Midbrain (tissue), 1 donor: ENCODE measurements at regions not wholly inside any gene's neighbourhood (a gene's known extent, or its start where the extent isn't known, plus 50 kb on each side); places are given as distances from the start of the nearest gene placed in this dataset.

Experiments used
- DNase-seq: peaks from one replicate; lab custom pipeline; 2025; lab: John Stamatoyannopoulos, UW

DNA sequence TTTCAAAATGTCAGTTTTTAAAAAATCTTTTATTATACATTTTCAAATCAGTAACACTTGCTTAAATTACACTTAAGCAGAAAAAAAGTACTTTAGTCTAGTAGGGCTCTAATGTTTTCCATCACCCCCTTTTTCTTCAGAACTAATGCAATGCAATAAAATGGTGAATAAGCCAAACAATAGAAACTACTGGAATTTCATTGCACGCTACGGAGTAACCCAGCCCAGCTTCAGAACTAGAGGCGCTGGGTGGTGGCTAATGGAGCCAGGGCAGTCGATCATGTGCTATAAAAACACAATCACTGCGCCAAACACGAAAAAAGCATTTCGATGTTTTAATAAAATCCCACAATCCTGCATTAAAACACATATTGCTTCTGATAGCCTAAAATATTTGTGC, 59.9 kb upstream of the ODAD2 start:
- no peak for DNase-seq

DNA sequence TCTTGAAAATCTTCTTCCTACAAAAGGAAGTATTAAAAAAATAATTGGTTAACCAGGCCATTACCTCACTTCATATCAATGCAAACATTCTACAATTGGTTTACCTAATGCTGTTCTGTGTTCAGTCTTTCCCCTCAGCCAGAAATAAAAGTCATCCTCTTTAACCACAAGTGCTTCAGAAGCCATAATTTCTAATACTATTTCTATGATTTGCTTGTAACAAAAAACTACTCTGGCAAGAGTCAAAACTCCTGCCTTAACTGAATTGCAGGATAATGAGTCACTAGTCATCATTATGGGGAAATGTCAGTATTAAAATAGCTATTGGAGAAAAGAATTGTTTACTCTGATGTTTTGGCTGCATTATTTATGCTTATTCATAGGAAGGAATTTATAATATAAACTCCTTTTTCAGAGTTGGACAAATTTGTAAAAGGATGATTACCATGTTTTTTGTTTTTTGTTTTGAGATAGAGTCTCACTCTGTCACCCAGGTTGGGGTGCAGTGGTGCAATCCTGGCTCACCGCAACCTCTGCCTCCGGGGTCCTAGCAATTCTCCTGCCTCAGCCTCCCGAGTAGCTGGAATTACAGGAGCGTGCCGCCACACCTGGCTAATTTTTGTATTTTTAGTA, 55.5 kb upstream of the ODAD2 start:
- DNase-seq, result no peak

GRCh38 chr10:28049286-28049685, 50.4 kb upstream of the ODAD2 start:
- no peak for DNase-seq
